Testis (tissue), 2 donors: ENCODE measurements at regions not wholly inside any gene's neighbourhood (a gene's known extent, or its start where the extent isn't known, plus 50 kb on each side); places are given as distances from the start of the nearest gene placed in this dataset.

Experiments used
- CTCF ChIP-seq, 3 experiments: fragments of 450-650 bp in 2 of 3; fragments of 200-600 bp in 1 of 3; sonication (generic) in 1 of 3; IDR thresholded peaks; one replicate each; pipeline ENCODE4 v1.5.1; 2016 to 2019; ENCODE audit warnings: antibody characterized with exemption in 3 of 3, mild to moderate bottlenecking in 2 of 3, moderate library complexity in 1 of 3
- POLR2A ChIP-seq: fragments of 450-650 bp; IDR thresholded peaks from one replicate; pipeline ENCODE4 v1.6.1; 2017; ENCODE audit warnings: antibody characterized with exemption, mild to moderate bottlenecking, moderate library complexity

- TF ChIP-seq CTCF (IDR thresholded peaks at IDR 0.05) (no peak), POLR2A (no peak)
These were observed 57.9 kb upstream of the ITGB1 start for GRCh38 chr10:33015761-33016547.
